IMR-90 (cell line): ENCODE measurements at regions not wholly inside any gene's neighbourhood (a gene's known extent, or its start where the extent isn't known, plus 50 kb on each side); places are given as distances from the start of the nearest gene placed in this dataset.

Experiments
- BHLHE40 ChIP-seq: fragments of 150-350 bp; IDR thresholded peaks from 2 replicates; pipeline ENCODE4 v1.6.1; 2016; ENCODE audit warnings: mild to moderate bottlenecking, low read depth, low read length
- CEBPB ChIP-seq: IDR thresholded peaks from 2 replicates; pipeline ENCODE4 v1.6.1; 2012; ENCODE audit warnings: low read depth, low read length, improper control_type of control experiment
- MAFK ChIP-seq: IDR thresholded peaks from 2 replicates; pipeline ENCODE4 v1.6.1; 2012; ENCODE audit warnings: low read depth, low read length, improper control_type of control experiment
- POLR2A ChIP-seq: IDR thresholded peaks from 2 replicates; pipeline ENCODE4 v1.6.1; 2012; ENCODE audit warnings: mild to moderate bottlenecking, low read depth, low read length
- RCOR1 ChIP-seq: IDR thresholded peaks from 2 replicates; pipeline ENCODE4 v1.6.1; 2012; ENCODE audit warnings: mild to moderate bottlenecking, low read length, improper control_type of control experiment; ENCODE audit not compliant: insufficient replicate concordance
- TF ChIP-seq, protein P1 (sequence below): conservative IDR thresholded peaks from 2 replicates; pipeline ENCODE4 v1.5.1; 2012; ENCODE audit warnings: mild to moderate bottlenecking, low read depth, low read length, improper control_type of control experiment
- TF ChIP-seq, protein P2 (sequence below): fragments of 150-350 bp; IDR thresholded peaks from 2 replicates; pipeline ENCODE4 v1.6.1; 2017; ENCODE audit warnings: mild to moderate bottlenecking, antibody characterized with exemption, low read length, low read depth
- TF ChIP-seq, protein P3 (sequence below): fragments of 150-350 bp; IDR thresholded peaks from 2 replicates; pipeline ENCODE4 v1.6.1; 2016; ENCODE audit warnings: low read depth, mild to moderate bottlenecking, low read length, moderate library complexity, borderline replicate concordance

DNA sequence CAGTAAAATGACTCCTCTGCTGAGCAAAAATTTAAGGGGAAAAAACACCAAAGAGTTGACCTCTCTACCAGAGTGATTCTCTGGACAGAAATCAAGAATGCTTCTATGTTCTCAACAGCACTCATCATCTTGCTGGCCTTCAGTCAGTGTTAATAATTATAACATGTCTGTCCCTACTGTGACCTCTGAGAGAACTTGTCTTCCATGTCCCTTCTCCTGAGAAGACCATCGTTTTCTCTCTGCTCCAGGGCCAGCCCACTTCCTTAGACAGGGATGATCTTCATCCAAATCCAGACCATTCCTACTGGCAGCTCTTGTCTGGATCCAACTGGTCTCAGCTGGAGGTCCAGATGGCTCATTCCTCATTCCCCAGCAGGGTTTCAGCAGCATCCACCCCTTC is 139.0 kb upstream of the NECTIN3 start:
- no peak for TF ChIP-seq RCOR1
- TF ChIP-seq, protein P1, sequence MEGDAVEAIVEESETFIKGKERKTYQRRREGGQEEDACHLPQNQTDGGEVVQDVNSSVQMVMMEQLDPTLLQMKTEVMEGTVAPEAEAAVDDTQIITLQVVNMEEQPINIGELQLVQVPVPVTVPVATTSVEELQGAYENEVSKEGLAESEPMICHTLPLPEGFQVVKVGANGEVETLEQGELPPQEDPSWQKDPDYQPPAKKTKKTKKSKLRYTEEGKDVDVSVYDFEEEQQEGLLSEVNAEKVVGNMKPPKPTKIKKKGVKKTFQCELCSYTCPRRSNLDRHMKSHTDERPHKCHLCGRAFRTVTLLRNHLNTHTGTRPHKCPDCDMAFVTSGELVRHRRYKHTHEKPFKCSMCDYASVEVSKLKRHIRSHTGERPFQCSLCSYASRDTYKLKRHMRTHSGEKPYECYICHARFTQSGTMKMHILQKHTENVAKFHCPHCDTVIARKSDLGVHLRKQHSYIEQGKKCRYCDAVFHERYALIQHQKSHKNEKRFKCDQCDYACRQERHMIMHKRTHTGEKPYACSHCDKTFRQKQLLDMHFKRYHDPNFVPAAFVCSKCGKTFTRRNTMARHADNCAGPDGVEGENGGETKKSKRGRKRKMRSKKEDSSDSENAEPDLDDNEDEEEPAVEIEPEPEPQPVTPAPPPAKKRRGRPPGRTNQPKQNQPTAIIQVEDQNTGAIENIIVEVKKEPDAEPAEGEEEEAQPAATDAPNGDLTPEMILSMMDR: no peak
- no peak for TF ChIP-seq CEBPB
- TF ChIP-seq, protein P2, sequence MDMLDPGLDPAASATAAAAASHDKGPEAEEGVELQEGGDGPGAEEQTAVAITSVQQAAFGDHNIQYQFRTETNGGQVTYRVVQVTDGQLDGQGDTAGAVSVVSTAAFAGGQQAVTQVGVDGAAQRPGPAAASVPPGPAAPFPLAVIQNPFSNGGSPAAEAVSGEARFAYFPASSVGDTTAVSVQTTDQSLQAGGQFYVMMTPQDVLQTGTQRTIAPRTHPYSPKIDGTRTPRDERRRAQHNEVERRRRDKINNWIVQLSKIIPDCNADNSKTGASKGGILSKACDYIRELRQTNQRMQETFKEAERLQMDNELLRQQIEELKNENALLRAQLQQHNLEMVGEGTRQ: no peak
- TF ChIP-seq, protein P3, sequence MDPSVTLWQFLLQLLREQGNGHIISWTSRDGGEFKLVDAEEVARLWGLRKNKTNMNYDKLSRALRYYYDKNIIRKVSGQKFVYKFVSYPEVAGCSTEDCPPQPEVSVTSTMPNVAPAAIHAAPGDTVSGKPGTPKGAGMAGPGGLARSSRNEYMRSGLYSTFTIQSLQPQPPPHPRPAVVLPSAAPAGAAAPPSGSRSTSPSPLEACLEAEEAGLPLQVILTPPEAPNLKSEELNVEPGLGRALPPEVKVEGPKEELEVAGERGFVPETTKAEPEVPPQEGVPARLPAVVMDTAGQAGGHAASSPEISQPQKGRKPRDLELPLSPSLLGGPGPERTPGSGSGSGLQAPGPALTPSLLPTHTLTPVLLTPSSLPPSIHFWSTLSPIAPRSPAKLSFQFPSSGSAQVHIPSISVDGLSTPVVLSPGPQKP: no peak
- TF ChIP-seq BHLHE40: no peak
- no peak for TF ChIP-seq MAFK
- no peak for TF ChIP-seq POLR2A
